SKM-1 (cell line): ENCODE measurements at regions not wholly inside any gene's neighbourhood (a gene's known extent, or its start where the extent isn't known, plus 50 kb on each side); places are given as distances from the start of the nearest gene placed in this dataset.
"Not testable (repeated sequence)": the region's sequence is repeated elsewhere in the genome, so short reads cannot be mapped to it uniquely, and the experiment has no call there.

Experiments
- DNase-seq: peaks from one replicate; lab custom pipeline; 2025; ENCODE audit not compliant: unreplicated experiment; lab: John Stamatoyannopoulos, UW

GRCh38 chr19:37303591-37304171 lies 67.2 kb upstream of the ZNF527 start:
- no peak for DNase-seq

GRCh38 chr19:37304190-37304883 lies 66.6 kb upstream of the ZNF527 start:
- no peak for DNase-seq

GRCh38 chr19:37304884-37305255 lies 66.0 kb upstream of the ZNF527 start:
- DNase-seq = no peak

GRCh38 chr19:37306383-37306963 lies 64.4 kb upstream of the ZNF527 start:
- DNase-seq = no peak

- no peak for DNase-seq
Observed at GRCh38 chr19:37309834-37310575, 60.9 kb upstream of the ZNF527 start.

GRCh38 chr19:37312531-37313334 lies 58.2 kb upstream of the ZNF527 start:
- DNase-seq = not testable (repeated sequence)

GRCh38 chr19:37313335-37313627 lies 57.6 kb upstream of the ZNF527 start:
- DNase-seq = no peak

GRCh38 chr19:37317403-37318209 lies 53.3 kb upstream of the ZNF527 start:
- DNase-seq = peak; percentile 99

DNA sequence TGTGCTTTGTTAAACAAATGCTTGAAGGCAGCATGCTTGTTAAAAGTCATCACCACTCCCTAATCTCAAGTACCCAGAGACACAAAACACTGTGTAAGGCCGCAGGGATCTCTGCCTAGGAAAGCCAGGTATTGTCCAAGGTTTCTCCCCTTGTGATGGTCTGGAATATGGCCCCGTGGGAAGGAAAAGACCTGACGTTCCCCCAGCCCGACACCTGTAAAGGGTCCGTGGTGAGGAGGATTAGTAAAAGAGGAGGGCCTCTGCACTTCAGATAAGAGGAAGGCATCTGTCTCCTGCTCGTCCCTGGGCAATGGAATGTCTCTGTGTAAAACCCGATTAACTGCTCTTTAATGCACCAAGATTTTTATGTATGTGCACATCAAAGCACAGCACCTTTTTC lies 49.9 kb upstream of the ZNF527 start:
- not testable (repeated sequence) for DNase-seq
